ENCODE measurements at regions not wholly inside any gene's neighbourhood (a gene's known extent, or its start where the extent isn't known, plus 50 kb on each side); places are given as distances from the start of the nearest gene placed in this dataset.

GRCh38 chr17:73795730-73796129, 151.5 kb upstream of the SDK2 start:
- Mint-ChIP-seq H3K9me3 (ENCODE audit: low read depth) (no peaks in the 10 kb centered on the region), H3K27ac (no peak overlapping the region), H3K36me3 (no peaks in the 10 kb centered on the region), H3K4me1 (ENCODE audit: low read depth) (no peaks in the 10 kb centered on the region), H3K4me3 (no peak overlapping the region), H3K27me3 (peaks cover 1% of the 10 kb centered on the region)

- Mint-ChIP-seq H3K4me1 (ENCODE audit: low read depth) (no peaks in the 10 kb centered on the region), H3K36me3 (peaks cover 4% of the 10 kb centered on the region), H3K27me3 (peaks cover 4% of the 10 kb centered on the region), H3K27ac (no peak overlapping the region), H3K4me3 (no peak overlapping the region), H3K9me3 (ENCODE audit: low read depth) (peaks cover 5% of the 10 kb centered on the region)
Measured at GRCh38 chr17:73797594-73798110, 153.4 kb upstream of the SDK2 start.

- Mint-ChIP-seq H3K27ac (no peak overlapping the region), H3K27me3 (peaks cover 4% of the 10 kb centered on the region), H3K9me3 (ENCODE audit: low read depth) (peaks cover 8% of the 10 kb centered on the region), H3K4me1 (ENCODE audit: low read depth) (no peaks in the 10 kb centered on the region), H3K4me3 (no peak overlapping the region), H3K36me3 (peaks cover 7% of the 10 kb centered on the region)
Measured at GRCh38 chr17:73798111-73798748, 154.0 kb upstream of the SDK2 start.

DNA sequence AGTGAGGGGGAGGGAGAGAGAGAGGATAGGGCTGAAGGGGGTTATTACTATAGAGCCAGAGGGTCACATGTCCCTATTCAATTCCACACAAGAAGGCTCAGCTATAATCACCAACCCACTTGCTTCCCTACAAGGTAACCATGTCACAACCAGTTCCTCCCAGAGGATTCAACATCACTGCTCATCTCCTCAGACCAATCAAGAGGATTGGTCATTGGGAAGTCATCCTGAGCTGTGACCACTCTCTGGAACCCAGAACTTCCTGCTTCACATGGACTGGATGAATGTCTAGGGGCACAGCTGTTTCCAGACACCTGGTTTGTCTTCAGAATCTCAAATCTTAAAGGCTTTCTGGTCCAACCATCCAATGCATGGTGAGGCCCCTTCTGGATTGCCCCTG, 154.9 kb upstream of the SDK2 start:
- no peak overlapping the region for H3K27ac Mint-ChIP-seq
- no peak overlapping the region for H3K4me3 Mint-ChIP-seq
- H3K4me1 Mint-ChIP-seq (ENCODE audit: low read depth), result no peaks in the 10 kb centered on the region
- peaks cover 7% of the 10 kb centered on the region for H3K36me3 Mint-ChIP-seq
- H3K9me3 Mint-ChIP-seq (ENCODE audit: low read depth), result peaks cover 8% of the 10 kb centered on the region
- H3K27me3 Mint-ChIP-seq, result peaks cover 4% of the 10 kb centered on the region

DNA sequence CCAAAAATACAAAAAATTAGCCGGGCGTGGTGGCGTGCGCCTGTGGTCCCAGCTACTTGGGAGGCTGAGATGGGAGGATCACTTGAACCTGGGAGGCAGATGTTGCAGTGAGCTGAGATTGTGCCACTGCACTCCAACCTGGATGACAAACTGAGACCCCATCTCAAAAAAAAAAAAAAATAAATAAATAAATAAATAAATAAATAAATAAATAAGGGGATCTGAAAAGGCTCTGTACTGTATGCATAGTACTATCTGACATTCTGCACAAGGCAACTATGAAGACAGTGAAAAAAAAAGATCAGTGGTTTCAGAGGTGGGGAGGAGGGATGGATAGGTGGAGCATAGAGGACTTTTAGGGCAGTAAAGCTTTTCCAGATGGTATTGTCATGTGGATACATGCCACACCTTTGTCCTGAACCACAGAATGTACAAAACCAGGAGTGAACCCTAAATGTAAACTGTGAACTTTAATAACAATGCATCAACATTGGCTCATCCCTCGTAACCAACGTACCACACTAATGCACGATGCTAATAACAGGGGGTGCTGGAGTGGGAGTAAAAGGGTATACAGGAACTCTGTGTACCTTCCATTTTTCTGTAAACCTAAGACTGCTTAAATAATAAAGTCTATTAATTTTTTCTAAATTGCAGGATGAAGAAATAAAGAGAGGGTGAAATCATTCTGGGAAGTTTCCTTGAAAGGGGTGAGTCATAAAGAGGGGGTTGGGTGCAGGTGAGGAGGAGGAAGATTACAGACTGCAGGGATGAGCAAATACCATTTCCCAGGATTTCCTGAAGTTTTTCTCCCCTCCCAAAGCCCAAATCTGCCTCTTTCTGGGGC, 155.8 kb upstream of the SDK2 start:
- Mint-ChIP-seq H3K4me1 (ENCODE audit: low read depth) (no peaks in the 10 kb centered on the region), H3K36me3 (peaks cover 7% of the 10 kb centered on the region)

GRCh38 chr17:73800893-73801292, 156.6 kb upstream of the SDK2 start:
- Mint-ChIP-seq H3K36me3 (peaks cover 10% of the 10 kb centered on the region), H3K9me3 (ENCODE audit: low read depth) (peaks cover 12% of the 10 kb centered on the region), H3K27ac (no peak overlapping the region), H3K27me3 (peaks cover 14% of the 10 kb centered on the region), H3K4me1 (ENCODE audit: low read depth) (no peaks in the 10 kb centered on the region), H3K4me3 (no peak overlapping the region)

More for the DNA sequence above, 155.8 kb upstream of the SDK2 start:
- no peak overlapping the region for H3K4me3 Mint-ChIP-seq
- H3K27ac Mint-ChIP-seq, result no peak overlapping the region
- peaks cover 5% of the 10 kb centered on the region for H3K27me3 Mint-ChIP-seq
- peaks cover 8% of the 10 kb centered on the region for H3K9me3 Mint-ChIP-seq (ENCODE audit: low read depth)

- H3K27ac Mint-ChIP-seq, result no peak overlapping the region
- H3K4me3 Mint-ChIP-seq, result no peak overlapping the region
- peaks cover 12% of the 10 kb centered on the region for H3K9me3 Mint-ChIP-seq (ENCODE audit: low read depth)
- H3K4me1 Mint-ChIP-seq (ENCODE audit: low read depth), result no peaks in the 10 kb centered on the region
- peaks cover 14% of the 10 kb centered on the region for H3K27me3 Mint-ChIP-seq
- peaks cover 10% of the 10 kb centered on the region for H3K36me3 Mint-ChIP-seq
Measured at GRCh38 chr17:73801455-73802100, 157.3 kb upstream of the SDK2 start.

- Mint-ChIP-seq H3K4me3 (no peak overlapping the region), H3K36me3 (peaks cover 10% of the 10 kb centered on the region)
Measured at GRCh38 chr17:73802314-73802713, 158.1 kb upstream of the SDK2 start.

GRCh38 chr17:73802871-73803270, 158.6 kb upstream of the SDK2 start:
- Mint-ChIP-seq H3K9me3 (ENCODE audit: low read depth) (peaks cover 12% of the 10 kb centered on the region), H3K4me3 (no peak overlapping the region), H3K27ac (no peak overlapping the region), H3K27me3 (peaks cover 17% of the 10 kb centered on the region), H3K36me3 (peaks cover 10% of the 10 kb centered on the region), H3K4me1 (ENCODE audit: low read depth) (no peaks in the 10 kb centered on the region)

More at GRCh38 chr17:73802314-73802713, 158.1 kb upstream of the SDK2 start:
- peaks cover 17% of the 10 kb centered on the region for H3K27me3 Mint-ChIP-seq
- no peak overlapping the region for H3K27ac Mint-ChIP-seq
- peaks cover 12% of the 10 kb centered on the region for H3K9me3 Mint-ChIP-seq (ENCODE audit: low read depth)
- no peaks in the 10 kb centered on the region for H3K4me1 Mint-ChIP-seq (ENCODE audit: low read depth)

DNA sequence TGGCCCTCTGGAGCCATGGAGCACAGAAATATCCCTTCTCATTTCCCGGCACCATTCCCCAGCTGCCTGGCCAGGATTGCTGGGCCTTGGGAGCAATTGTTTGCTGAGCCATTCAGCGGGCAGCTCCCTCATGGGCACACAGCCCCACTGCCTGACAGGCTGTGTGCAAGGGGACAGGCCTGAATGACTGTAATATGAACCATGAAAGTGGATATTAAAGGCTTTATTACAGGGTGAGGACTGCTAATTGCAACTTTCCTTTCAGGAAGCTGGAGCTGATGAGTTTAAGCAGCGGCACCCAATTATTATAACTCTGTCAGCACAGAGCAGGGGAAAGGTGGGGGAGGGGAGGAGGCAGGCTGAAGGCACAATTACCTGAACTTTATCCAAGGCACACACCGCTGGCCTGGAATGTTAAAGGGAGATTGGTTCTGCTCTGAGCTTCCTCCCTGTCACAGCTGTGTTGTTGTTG, 159.8 kb upstream of the SDK2 start:
- H3K4me3 Mint-ChIP-seq, result no peak overlapping the region
- H3K36me3 Mint-ChIP-seq, result peaks cover 10% of the 10 kb centered on the region
- H3K4me1 Mint-ChIP-seq (ENCODE audit: low read depth), result no peaks in the 10 kb centered on the region
- no peak overlapping the region for H3K27ac Mint-ChIP-seq
- H3K9me3 Mint-ChIP-seq (ENCODE audit: low read depth), result peaks cover 12% of the 10 kb centered on the region
- peaks cover 16% of the 10 kb centered on the region for H3K27me3 Mint-ChIP-seq

- Mint-ChIP-seq H3K9me3 (ENCODE audit: low read depth) (peaks cover 12% of the 10 kb centered on the region), H3K36me3 (peaks cover 10% of the 10 kb centered on the region), H3K4me1 (ENCODE audit: low read depth) (no peaks in the 10 kb centered on the region), H3K27me3 (peaks cover 16% of the 10 kb centered on the region), H3K4me3 (no peak overlapping the region), H3K27ac (no peak overlapping the region)
Measured at GRCh38 chr17:73806768-73807167, 162.5 kb upstream of the SDK2 start.

DNA sequence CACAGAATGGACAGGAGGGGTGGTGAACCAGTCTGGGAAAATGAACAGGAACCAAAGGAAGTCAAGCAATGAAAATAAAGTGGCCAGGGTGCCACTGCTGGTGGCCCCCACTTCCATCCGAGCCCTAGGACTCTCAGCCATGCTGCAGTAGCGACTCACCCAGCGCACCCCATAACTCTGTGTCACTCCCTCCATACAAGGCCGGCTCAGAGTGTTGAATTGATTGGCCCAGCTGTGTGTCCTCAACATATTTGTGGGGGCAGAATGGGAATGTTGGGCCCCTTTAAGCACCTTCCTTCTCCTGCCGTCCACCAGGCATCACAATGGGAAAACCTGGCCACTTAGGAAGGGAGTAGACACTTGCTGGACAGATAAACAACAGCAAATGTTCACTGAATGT, 169.0 kb upstream of the SDK2 start:
- H3K36me3 Mint-ChIP-seq, result no peaks in the 10 kb centered on the region
- no peaks in the 10 kb centered on the region for H3K9me3 Mint-ChIP-seq (ENCODE audit: low read depth)

GRCh38 chr17:73814075-73814474, 169.8 kb upstream of the SDK2 start:
- Mint-ChIP-seq H3K4me3 (no peak overlapping the region), H3K27me3 (no peaks in the 10 kb centered on the region), H3K27ac (no peak overlapping the region), H3K9me3 (ENCODE audit: low read depth) (peaks cover 6% of the 10 kb centered on the region), H3K36me3 (no peaks in the 10 kb centered on the region), H3K4me1 (ENCODE audit: low read depth) (no peaks in the 10 kb centered on the region)

More for the DNA sequence above, 169.0 kb upstream of the SDK2 start:
- Mint-ChIP-seq H3K4me3 (no peak overlapping the region), H3K27me3 (no peaks in the 10 kb centered on the region), H3K4me1 (ENCODE audit: low read depth) (no peaks in the 10 kb centered on the region), H3K27ac (no peak overlapping the region)

DNA sequence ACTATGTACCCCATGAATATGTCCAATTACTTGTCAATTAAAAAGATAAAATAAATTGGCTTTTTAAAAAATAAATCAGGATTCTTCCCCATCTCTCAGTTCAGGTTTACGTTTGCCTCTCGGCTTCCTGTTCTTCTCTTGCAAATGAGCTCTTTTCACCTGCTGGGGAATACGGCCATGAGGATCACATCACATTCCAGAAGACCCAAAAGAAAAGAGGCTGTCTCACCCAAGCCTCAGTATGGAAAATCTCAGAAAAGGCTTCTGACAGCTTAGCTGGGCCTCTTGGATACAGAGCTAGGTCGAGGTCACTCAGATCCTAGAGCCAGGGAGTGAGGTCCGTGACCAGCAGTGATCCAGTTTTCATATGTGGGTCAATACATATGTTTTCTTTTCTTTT, 171.2 kb upstream of the SDK2 start:
- Mint-ChIP-seq H3K9me3 (ENCODE audit: low read depth) (peaks cover 6% of the 10 kb centered on the region), H3K36me3 (no peaks in the 10 kb centered on the region), H3K27me3 (no peaks in the 10 kb centered on the region), H3K4me3 (no peak overlapping the region), H3K4me1 (ENCODE audit: low read depth) (no peaks in the 10 kb centered on the region), H3K27ac (no peak overlapping the region)
